D721Med (cell line): ENCODE measurements at regions not wholly inside any gene's neighbourhood (a gene's known extent, or its start where the extent isn't known, plus 50 kb on each side); places are given as distances from the start of the nearest gene placed in this dataset.
A peak's percentile ranks its signal among the peaks of the same experiment; 100 is the strongest.
"Not testable (repeated sequence)": the region's sequence is repeated elsewhere in the genome, so short reads cannot be mapped to it uniquely, and the experiment has no call there.

Experiments used
- DNase-seq: peaks from one replicate; pipeline ENCODE4 v3.0.0; 2011; ENCODE audit warnings: low spot score; ENCODE audit not compliant: insufficient read length
- FAIRE-seq: peaks from 2 replicates; lab custom pipeline; 2011; peaks lifted over from hg19 to GRCh38; lab: Jason Lieb, UNC
- CTCF ChIP-seq: IDR thresholded peaks from 2 replicates; pipeline ENCODE4 v1.5.1; 2012; ENCODE audit warnings: mild to moderate bottlenecking, control low read depth; ENCODE audit not compliant: insufficient read depth; ENCODE audit errors: missing control alignments

GRCh38 chr1:238450976-238451375 lies 560.3 kb upstream of the ZP4 start:
- FAIRE-seq (peak; percentile 80), DNase-seq (no peak)
- no peak for TF ChIP-seq CTCF

- no peak for TF ChIP-seq CTCF
- no peak for FAIRE-seq
- no peak for DNase-seq
Observed at GRCh38 chr1:238443687-238444086, 553.0 kb upstream of the ZP4 start.

GRCh38 chr1:238439511-238439910 lies 548.8 kb upstream of the ZP4 start:
- DNase-seq (peak; percentile 32), FAIRE-seq (no peak)
- no peak for TF ChIP-seq CTCF

GRCh38 chr1:238438311-238439270 lies 547.9 kb upstream of the ZP4 start:
- peak; percentile 99 for FAIRE-seq

GRCh38 chr1:238429703-238430102 lies 539.0 kb upstream of the ZP4 start:
- DNase-seq, FAIRE-seq: not testable (repeated sequence)

More at GRCh38 chr1:238438311-238439270, 547.9 kb upstream of the ZP4 start:
- DNase-seq: no peak
- TF ChIP-seq CTCF: no peak

GRCh38 chr1:238419209-238419608 lies 528.5 kb upstream of the ZP4 start:
- peak; percentile 51 for FAIRE-seq

GRCh38 chr1:238409932-238410331 lies 519.2 kb upstream of the ZP4 start:
- DNase-seq (no peak), FAIRE-seq (no peak)
- no peak for TF ChIP-seq CTCF

More at GRCh38 chr1:238419209-238419608, 528.5 kb upstream of the ZP4 start:
- no peak for DNase-seq
- no peak for TF ChIP-seq CTCF
